RWPE1 (cell line): ENCODE measurements at regions not wholly inside any gene's neighbourhood (a gene's known extent, or its start where the extent isn't known, plus 50 kb on each side); places are given as distances from the start of the nearest gene placed in this dataset.

ENCODE experiments used
- CTCF ChIA-PET: fragments of 350-600 bp; sonication (Branson Sonifier 250); formaldehyde crosslinking; extraction: SDS; loops from one replicate; lab custom pipeline; 2021; lab: Yijun Ruan, JAX
- POLR2A ChIA-PET: fragments of 400-600 bp; formaldehyde crosslinking; extraction: SDS; loops from one replicate; lab custom pipeline; 2020; ENCODE audit warnings: antibody characterized with exemption; ENCODE audit not compliant: low non-redundant PET; lab: Yijun Ruan, JAX
- DNase-seq: peaks from one replicate; pipeline ENCODE4 v3.0.0; 2012; ENCODE audit warnings: low spot score
- H3K27ac ChIP-seq: fragments of 450-650 bp; 2 replicates; pipeline ENCODE4 v1.5.1; 2017
- TF ChIP-seq, protein P1 (sequence below): fragments of 450-650 bp; conservative IDR thresholded peaks from 2 replicates; pipeline ENCODE4 v1.5.1; 2017; ENCODE audit warnings: low read depth, mild to moderate bottlenecking

DNA sequence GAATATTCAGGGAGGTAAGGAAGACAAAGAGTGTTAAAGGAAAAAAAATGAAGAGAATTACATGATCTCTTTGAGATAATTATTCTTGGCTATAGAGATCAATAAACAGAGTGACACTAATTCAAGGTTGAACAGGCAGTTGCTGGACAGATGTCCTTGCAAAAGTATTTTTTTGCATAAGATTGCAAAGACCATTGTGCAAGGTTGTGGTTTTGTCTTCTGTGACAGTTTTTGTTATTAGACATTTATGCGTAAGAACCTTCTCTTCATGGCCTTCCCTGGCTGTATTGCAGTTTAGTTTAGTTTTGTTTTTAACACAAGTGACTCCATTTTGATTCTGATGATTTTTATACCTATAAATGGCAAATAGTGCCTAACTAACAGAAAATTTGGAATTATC, 682.8 kb upstream of the ARPP21 start:
- no peak overlapping the region for H3K27ac ChIP-seq
- ChIA-PET CTCF (no interaction called here), POLR2A (no interaction called here)
- TF ChIP-seq, protein P1, sequence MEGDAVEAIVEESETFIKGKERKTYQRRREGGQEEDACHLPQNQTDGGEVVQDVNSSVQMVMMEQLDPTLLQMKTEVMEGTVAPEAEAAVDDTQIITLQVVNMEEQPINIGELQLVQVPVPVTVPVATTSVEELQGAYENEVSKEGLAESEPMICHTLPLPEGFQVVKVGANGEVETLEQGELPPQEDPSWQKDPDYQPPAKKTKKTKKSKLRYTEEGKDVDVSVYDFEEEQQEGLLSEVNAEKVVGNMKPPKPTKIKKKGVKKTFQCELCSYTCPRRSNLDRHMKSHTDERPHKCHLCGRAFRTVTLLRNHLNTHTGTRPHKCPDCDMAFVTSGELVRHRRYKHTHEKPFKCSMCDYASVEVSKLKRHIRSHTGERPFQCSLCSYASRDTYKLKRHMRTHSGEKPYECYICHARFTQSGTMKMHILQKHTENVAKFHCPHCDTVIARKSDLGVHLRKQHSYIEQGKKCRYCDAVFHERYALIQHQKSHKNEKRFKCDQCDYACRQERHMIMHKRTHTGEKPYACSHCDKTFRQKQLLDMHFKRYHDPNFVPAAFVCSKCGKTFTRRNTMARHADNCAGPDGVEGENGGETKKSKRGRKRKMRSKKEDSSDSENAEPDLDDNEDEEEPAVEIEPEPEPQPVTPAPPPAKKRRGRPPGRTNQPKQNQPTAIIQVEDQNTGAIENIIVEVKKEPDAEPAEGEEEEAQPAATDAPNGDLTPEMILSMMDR: no peak
- DNase-seq: no peak

DNA sequence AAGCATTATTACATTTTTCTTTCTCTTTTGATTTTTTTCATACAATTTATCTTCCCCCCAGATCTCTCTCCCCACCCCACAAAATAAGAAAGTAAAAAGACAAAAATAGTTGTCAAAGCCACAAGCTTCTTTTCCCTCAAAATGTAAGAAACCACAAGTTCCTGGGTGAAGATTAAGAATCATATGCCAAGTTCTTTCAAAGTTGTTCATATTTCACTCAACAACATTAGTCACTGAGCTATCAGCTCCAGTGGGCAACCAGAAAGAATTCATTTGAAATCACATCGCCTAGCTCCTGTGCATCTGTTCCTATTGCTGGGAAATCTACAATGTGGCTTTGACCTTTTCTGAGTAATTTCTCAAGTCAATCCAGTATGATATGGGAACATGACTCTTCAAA, 681.6 kb upstream of the ARPP21 start:
- CTCF ChIA-PET: no interaction called here
- POLR2A ChIA-PET: no interaction called here
- no peak overlapping the region for H3K27ac ChIP-seq
- TF ChIP-seq, protein P1: no peak
- DNase-seq: no peak

DNA sequence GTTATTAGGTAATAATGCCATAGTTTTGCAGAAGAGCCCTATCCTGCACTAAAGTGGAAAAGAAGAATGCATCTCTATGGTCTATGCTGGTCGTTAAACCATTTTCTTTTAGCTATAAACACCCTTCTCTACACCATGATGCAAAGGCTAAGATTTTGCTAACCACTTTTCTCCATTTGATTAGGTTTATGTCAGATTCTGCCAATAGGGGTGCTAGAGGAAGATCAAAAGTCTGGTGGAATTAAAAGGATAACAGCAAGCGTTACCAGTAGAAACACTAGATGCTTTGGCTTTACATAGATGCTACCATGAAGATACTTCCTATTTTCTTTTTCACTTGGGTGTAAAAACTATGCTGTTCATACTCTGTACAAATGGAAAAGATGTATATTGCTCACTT, 669.8 kb upstream of the ARPP21 start:
- H3K27ac ChIP-seq: no peak overlapping the region
- POLR2A ChIA-PET: no interaction called here
- TF ChIP-seq, protein P1: no peak
- CTCF ChIA-PET: no interaction called here
- DNase-seq: no peak

DNA sequence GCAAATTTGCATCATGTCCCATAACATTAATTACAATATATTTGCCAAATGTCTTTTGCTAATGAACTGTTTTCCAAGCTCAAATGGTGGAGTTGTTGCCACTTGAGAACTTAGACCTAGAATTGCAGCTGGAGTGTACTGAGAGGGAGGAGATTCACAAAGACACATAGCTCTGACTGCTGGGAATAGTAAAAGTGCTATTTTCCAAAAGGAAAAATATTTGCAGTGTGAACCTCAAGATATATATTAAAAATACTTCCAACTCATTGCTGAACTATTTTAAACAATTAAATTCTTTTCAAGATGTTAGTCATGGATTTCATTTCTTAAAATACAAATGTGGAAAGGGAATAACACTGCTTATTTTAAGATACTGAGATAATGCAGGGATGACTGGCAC, 666.8 kb upstream of the ARPP21 start:
- TF ChIP-seq, protein P1: no peak
- CTCF ChIA-PET: no interaction called here
- H3K27ac ChIP-seq: no peak overlapping the region
- DNase-seq: no peak
- POLR2A ChIA-PET: no interaction called here

DNA sequence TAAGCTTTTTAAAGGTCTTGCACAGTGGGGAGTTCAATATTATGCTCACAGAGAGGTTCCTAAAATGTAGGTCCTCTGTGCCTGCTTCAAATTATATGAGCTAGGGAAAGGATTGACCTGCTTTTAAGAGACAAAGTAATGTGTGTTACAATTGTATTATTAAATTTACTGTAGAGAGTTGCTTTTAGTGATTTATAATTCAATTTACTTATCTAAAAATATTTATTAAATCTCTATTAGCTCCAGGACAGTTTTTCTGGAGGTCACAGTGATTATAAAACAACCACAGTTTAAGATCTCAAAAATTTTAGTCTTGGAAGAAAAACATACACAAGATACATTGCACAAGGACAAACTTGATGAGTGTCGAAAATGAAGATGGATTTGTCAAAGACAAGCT, 665.7 kb upstream of the ARPP21 start:
- ChIA-PET CTCF (interaction anchor here (0.6 kb wide), 1 partner anchor 1375 kb away, joined by 3 read pairs; no protein-coding TSS in a partner anchor), POLR2A (no interaction called here)
- DNase-seq: no peak
- TF ChIP-seq, protein P1: no peak
- H3K27ac ChIP-seq: no peak overlapping the region

DNA sequence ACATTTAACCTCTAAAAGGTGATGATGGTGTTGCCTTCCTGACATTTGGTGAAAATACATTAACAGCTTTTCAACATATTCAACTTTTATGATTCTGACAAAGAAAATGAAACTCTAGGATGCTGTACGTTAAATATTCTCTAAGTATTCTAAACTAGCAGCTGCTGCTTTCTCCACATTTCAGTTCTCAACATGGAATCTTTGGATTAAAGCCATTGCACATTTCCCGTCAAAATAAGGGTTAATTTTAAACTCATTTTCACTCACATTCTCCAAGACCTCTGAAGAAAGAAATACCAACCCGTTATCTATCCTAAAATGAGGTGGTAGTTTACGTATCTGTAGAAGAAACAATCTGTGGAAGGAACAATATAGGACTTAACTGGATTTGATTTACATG, 655.7 kb upstream of the ARPP21 start:
- ChIA-PET POLR2A (no interaction called here), CTCF (no interaction called here)
- no peak for DNase-seq
- no peak overlapping the region for H3K27ac ChIP-seq
- TF ChIP-seq, protein P1: no peak

DNA sequence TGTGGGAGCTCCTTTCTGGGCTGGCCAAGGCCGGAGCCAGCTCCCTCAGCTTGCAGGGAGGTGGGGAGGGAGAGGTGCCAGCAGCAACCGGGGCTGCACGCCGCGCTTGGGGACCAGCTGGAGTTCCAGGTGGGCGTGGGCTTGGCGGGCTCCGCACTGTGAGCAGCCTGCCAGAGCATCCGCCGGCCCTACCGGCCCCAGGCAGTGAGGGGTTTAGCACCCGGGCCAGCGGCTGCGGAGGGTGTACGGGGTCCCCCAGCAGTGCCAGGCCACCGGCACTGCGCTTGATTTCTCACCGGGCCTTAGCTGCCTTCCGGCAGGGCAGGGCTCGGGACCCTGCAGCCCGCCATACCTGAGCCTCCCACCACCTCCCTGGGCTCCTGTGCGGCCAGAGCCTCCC, 651.0 kb upstream of the ARPP21 start:
- ChIA-PET POLR2A (no interaction called here), CTCF (no interaction called here)
- H3K27ac ChIP-seq: no peak overlapping the region
- TF ChIP-seq, protein P1: no peak
- no peak for DNase-seq
